ENCODE measurements at regions not wholly inside any gene's neighbourhood (a gene's known extent, or its start where the extent isn't known, plus 50 kb on each side); places are given as distances from the start of the nearest gene placed in this dataset.

- ATAC-seq, result no peak
- TF ChIP-seq, protein P1, sequence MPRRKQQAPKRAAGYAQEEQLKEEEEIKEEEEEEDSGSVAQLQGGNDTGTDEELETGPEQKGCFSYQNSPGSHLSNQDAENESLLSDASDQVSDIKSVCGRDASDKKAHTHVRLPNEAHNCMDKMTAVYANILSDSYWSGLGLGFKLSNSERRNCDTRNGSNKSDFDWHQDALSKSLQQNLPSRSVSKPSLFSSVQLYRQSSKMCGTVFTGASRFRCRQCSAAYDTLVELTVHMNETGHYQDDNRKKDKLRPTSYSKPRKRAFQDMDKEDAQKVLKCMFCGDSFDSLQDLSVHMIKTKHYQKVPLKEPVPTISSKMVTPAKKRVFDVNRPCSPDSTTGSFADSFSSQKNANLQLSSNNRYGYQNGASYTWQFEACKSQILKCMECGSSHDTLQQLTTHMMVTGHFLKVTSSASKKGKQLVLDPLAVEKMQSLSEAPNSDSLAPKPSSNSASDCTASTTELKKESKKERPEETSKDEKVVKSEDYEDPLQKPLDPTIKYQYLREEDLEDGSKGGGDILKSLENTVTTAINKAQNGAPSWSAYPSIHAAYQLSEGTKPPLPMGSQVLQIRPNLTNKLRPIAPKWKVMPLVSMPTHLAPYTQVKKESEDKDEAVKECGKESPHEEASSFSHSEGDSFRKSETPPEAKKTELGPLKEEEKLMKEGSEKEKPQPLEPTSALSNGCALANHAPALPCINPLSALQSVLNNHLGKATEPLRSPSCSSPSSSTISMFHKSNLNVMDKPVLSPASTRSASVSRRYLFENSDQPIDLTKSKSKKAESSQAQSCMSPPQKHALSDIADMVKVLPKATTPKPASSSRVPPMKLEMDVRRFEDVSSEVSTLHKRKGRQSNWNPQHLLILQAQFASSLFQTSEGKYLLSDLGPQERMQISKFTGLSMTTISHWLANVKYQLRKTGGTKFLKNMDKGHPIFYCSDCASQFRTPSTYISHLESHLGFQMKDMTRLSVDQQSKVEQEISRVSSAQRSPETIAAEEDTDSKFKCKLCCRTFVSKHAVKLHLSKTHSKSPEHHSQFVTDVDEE (CRISPR knock-in tag; IDR thresholded peaks at IDR 0.05), result no peak
- no peak for TF ChIP-seq TOX (CRISPR knock-in tag; IDR thresholded peaks at IDR 0.05; ENCODE audit: borderline replicate concordance)
- TF ChIP-seq, protein P2, sequence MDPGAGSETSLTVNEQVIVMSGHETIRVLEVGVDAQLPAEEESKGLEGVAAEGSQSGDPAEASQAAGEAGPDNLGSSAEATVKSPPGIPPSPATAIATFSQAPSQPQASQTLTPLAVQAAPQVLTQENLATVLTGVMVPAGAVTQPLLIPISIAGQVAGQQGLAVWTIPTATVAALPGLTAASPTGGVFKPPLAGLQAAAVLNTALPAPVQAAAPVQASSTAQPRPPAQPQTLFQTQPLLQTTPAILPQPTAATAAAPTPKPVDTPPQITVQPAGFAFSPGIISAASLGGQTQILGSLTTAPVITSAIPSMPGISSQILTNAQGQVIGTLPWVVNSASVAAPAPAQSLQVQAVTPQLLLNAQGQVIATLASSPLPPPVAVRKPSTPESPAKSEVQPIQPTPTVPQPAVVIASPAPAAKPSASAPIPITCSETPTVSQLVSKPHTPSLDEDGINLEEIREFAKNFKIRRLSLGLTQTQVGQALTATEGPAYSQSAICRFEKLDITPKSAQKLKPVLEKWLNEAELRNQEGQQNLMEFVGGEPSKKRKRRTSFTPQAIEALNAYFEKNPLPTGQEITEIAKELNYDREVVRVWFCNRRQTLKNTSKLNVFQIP (CRISPR knock-in tag; IDR thresholded peaks at IDR 0.05; ENCODE audit: borderline replicate concordance, low read depth), result no peak
Measured at GRCh38 chr9:75602060-75602459, 288.4 kb upstream of the PCSK5 start.

GRCh38 chr9:75604661-75605060 is 285.8 kb upstream of the PCSK5 start:
- TF ChIP-seq ZNF70 (CRISPR knock-in tag; IDR thresholded peaks at IDR 0.05) (no peak), ZFP3 (CRISPR knock-in tag; IDR thresholded peaks at IDR 0.05) (no peak), CSDC2 (CRISPR knock-in tag; IDR thresholded peaks at IDR 0.05) (no peak), ARNTL (CRISPR knock-in tag; IDR thresholded peaks at IDR 0.05; ENCODE audit: borderline replicate concordance, low read depth) (no peak), SNAI2 (CRISPR knock-in tag; IDR thresholded peaks at IDR 0.05) (no peak), ZC3H10 (CRISPR knock-in tag; IDR thresholded peaks at IDR 0.05) (no peak), GLIS3 (CRISPR knock-in tag; IDR thresholded peaks at IDR 0.05) (no peak), TOX (CRISPR knock-in tag; IDR thresholded peaks at IDR 0.05; ENCODE audit: borderline replicate concordance) (no peak), ZFP30 (CRISPR knock-in tag; IDR thresholded peaks at IDR 0.05) (no peak), RARB (CRISPR knock-in tag; IDR thresholded peaks at IDR 0.05) (no peak), ZNF8 (CRISPR knock-in tag; IDR thresholded peaks at IDR 0.05) (no peak), ISL1 (CRISPR knock-in tag; IDR thresholded peaks at IDR 0.05) (no peak), OSR1 (CRISPR knock-in tag; IDR thresholded peaks at IDR 0.05) (no peak)
- TF ChIP-seq, protein P1 (CRISPR knock-in tag; IDR thresholded peaks at IDR 0.05), result no peak
- TF ChIP-seq, protein P2 (CRISPR knock-in tag; IDR thresholded peaks at IDR 0.05; ENCODE audit: borderline replicate concordance, low read depth), result no peak
- TF ChIP-seq, protein P3, sequence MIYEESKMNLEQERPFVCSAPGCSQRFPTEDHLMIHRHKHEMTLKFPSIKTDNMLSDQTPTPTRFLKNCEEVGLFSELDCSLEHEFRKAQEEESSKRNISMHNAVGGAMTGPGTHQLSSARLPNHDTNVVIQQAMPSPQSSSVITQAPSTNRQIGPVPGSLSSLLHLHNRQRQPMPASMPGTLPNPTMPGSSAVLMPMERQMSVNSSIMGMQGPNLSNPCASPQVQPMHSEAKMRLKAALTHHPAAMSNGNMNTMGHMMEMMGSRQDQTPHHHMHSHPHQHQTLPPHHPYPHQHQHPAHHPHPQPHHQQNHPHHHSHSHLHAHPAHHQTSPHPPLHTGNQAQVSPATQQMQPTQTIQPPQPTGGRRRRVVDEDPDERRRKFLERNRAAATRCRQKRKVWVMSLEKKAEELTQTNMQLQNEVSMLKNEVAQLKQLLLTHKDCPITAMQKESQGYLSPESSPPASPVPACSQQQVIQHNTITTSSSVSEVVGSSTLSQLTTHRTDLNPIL (CRISPR knock-in tag; IDR thresholded peaks at IDR 0.05; ENCODE audit: low read depth), result no peak
- no peak for ATAC-seq

GRCh38 chr9:75607521-75607920 is 283.0 kb upstream of the PCSK5 start:
- ATAC-seq, result no peak
- TF ChIP-seq ARNTL (CRISPR knock-in tag; IDR thresholded peaks at IDR 0.05; ENCODE audit: borderline replicate concordance, low read depth), result no peak
- no peak for TF ChIP-seq ZNF8 (CRISPR knock-in tag; IDR thresholded peaks at IDR 0.05)
- TF ChIP-seq PPARA (CRISPR knock-in tag; IDR thresholded peaks at IDR 0.05; ENCODE audit: borderline replicate concordance), result no peak
- TF ChIP-seq TOX (CRISPR knock-in tag; IDR thresholded peaks at IDR 0.05; ENCODE audit: borderline replicate concordance), result no peak
- no peak for TF ChIP-seq OSR1 (CRISPR knock-in tag; IDR thresholded peaks at IDR 0.05)
- TF ChIP-seq, protein P3 (CRISPR knock-in tag; IDR thresholded peaks at IDR 0.05; ENCODE audit: low read depth), result no peak
- no peak for TF ChIP-seq ZNF565 (CRISPR knock-in tag; conservative IDR thresholded peaks at IDR 0.05; ENCODE audit: low read depth)
- TF ChIP-seq CSDC2 (CRISPR knock-in tag; IDR thresholded peaks at IDR 0.05), result no peak
- no peak for TF ChIP-seq BACH2 (CRISPR knock-in tag; IDR thresholded peaks at IDR 0.05; ENCODE audit: borderline replicate concordance)
- TF ChIP-seq ZC3H10 (CRISPR knock-in tag; IDR thresholded peaks at IDR 0.05), result no peak
- no peak for TF ChIP-seq PATZ1 (CRISPR knock-in tag; IDR thresholded peaks at IDR 0.05; ENCODE audit: borderline replicate concordance)
- TF ChIP-seq, protein P1 (CRISPR knock-in tag; IDR thresholded peaks at IDR 0.05), result no peak
- no peak for TF ChIP-seq SNAI2 (CRISPR knock-in tag; IDR thresholded peaks at IDR 0.05)
- no peak for TF ChIP-seq ZFP30 (CRISPR knock-in tag; IDR thresholded peaks at IDR 0.05)

Measured in SK-N-SH treated with all-trans-retinoic acid at 6 μM for 48 hours (cell line).